HUES64 (cell line): ENCODE measurements at regions not wholly inside any gene's neighbourhood (a gene's known extent, or its start where the extent isn't known, plus 50 kb on each side); places are given as distances from the start of the nearest gene placed in this dataset.
"Not testable (repeated sequence)": the region's sequence is repeated elsewhere in the genome, so short reads cannot be mapped to it uniquely, and the experiment has no call there.

Experiments used
- H3K27ac ChIP-seq: 2 replicates; pipeline ENCODE4 v1.7.0; 2013; ENCODE audit warnings: low read depth, low read length, inconsistent platforms
- H3K27me3 ChIP-seq: 2 replicates; pipeline ENCODE4 v1.6.1; 2013; ENCODE audit warnings: mild to moderate bottlenecking, low read length; ENCODE audit not compliant: insufficient read depth
- H3K36me3 ChIP-seq: 2 replicates; pipeline ENCODE4 v1.6.1; 2013; ENCODE audit warnings: mild to moderate bottlenecking, low read length; ENCODE audit not compliant: insufficient read depth
- H3K4me1 ChIP-seq: 2 replicates; pipeline ENCODE4 v1.6.1; 2013; ENCODE audit warnings: mild to moderate bottlenecking, low read length, moderate library complexity; ENCODE audit not compliant: insufficient read depth
- H3K4me3 ChIP-seq: 2 replicates; pipeline ENCODE4 v1.5.1; 2013; ENCODE audit warnings: mild to moderate bottlenecking, low read length, moderate library complexity
- H3K9ac ChIP-seq: 2 replicates; pipeline ENCODE4 v1.6.1; 2013; ENCODE audit warnings: mild to moderate bottlenecking, low read depth, low read length
- H3K9me3 ChIP-seq: 2 replicates; pipeline ENCODE4 v1.6.1; 2013; ENCODE audit warnings: low read depth, low read length; ENCODE audit not compliant: insufficient read depth
- WGBS: fragments of 150-250, 120-280 bp; methylation state at CpG from one replicate; pipeline ENCODE4 v1.1.7; 2013; ENCODE audit warnings: missing lambda C conversion rate; 5-methylcytosine and 5-hydroxymethylcytosine counted together

DNA sequence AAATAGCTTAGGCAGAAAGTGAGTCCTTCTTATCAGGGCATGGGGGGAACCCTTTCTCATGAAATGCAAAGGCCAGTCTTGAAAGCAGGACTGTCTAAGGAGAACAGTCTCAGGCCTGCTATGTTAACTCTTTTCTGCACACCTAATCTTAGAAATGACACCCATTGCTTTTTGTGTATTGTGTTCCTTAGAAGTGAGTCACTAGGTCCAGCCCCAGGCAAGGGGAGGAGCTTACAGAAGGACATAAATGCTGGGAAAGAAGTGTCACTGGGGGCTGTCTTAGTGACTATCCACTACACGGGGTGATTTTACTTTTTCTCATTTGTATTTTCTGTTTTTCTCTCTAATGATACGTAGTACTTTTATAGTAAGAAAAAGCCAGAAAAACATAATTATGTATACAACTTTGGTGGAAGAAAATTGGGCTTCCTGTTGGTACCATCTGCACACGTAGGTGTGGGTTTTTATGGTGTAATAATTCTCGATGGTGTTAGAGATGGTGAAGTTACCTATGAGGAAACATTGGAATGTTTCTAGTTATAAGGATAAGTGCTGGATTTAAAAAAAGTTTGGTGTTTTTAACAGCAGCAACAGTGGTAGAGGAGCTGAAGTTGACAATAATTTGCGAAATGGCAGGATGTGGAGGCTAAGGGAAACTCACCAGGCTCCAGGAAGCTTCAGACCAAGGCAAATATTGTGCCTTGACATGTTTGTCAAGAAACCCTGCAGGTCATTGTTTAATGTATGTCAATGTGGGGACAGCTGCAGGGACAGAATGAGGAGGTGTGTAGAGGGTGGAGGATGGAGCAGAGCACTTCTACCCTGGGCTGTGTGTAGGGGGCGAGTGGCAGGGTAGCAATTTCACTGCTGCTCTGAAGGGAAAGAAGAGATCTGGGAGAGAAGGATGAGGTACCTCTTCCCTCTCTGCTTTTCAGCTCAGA lies 214.9 kb downstream of the KTN1 start:
- no peaks in the 10 kb centered on the region for H3K27me3 ChIP-seq
- no peak overlapping the region for H3K4me3 ChIP-seq
- WGBS: 75% methylated on average over 6 of the region's 6 CpGs
- H3K9me3 ChIP-seq: no peaks in the 10 kb centered on the region
- H3K4me1 ChIP-seq: peaks cover 31% of the 10 kb centered on the region
- no peak overlapping the region for H3K27ac ChIP-seq
- no peaks in the 10 kb centered on the region for H3K36me3 ChIP-seq
- no peak overlapping the region for H3K9ac ChIP-seq

DNA sequence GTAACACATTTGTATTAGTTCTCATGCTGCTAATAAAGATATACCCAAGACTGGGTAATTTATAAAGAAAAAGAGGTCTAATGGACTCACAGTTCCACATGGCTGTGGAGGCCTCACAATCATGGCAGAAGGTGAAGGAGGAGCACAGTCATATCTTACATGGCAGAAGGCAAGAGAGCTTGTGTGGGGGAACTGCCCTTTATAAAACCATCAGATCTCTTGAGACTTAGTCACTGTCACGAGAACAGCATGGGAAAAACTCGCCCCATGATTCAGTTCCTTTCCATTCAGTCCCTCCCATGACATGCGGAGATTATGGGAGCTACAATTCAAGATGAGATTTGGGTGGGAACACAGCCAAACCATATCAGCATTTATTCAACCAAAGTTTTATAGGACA lies 216.5 kb downstream of the KTN1 start:
- not testable (repeated sequence) for H3K9me3 ChIP-seq, H3K36me3 ChIP-seq, H3K4me3 ChIP-seq, H3K9ac ChIP-seq, H3K27ac ChIP-seq, H3K27me3 ChIP-seq
- peaks cover 40% of the 10 kb centered on the region for H3K4me1 ChIP-seq
- 94% methylated on average over 3 of the region's 3 CpGs for WGBS

DNA sequence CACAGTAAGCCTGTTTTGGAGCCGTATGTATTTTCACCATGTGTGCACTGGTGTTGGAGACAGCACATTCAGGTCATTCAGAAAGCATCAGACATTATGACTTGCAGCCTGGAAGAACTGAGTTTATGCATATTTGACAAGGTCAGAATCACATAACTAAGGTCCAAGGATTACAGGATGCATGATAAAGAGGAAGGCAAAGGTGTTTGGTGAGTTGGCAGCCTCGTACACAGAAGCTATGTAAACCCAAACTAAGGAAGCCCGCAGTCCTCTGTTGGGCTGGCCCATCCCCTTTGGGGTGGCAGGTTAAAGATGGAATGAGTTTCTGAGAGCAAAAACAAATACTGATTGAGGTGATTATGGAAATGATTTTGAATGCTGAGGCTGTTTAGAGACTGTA lies 218.4 kb downstream of the KTN1 start:
- WGBS: 88% methylated on average over 3 of the region's 3 CpGs

DNA sequence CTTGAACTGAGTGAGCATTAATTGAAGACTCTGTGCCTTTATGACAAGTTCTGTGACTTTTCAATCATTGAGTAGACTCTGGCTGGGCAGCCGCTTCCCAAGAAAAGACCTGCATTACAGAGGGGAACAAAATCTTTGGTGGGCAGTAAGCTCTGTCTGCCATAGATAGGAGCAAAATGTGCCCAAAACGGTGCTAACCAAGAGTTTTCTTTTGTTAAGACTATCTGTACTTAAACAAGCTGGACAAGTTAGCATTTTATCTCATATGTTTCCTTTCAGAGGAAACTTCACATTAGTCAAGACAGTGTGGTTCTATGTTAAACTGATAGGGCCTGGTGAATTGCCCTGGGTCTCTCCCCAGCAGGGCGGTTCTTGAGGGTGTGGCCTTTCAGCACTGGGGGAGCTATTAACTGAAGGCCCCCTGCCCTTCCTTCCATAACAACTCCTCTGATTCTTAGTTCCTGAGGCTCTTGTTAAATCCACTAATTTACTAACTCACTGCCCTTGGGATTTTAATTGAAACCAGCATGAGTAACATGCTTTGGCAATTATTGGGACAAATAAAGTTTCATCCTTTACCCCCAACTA lies 219.6 kb downstream of the KTN1 start:
- WGBS: 54% methylated on average over 3 of the region's 3 CpGs
- no peaks in the 10 kb centered on the region; the same call in 1 of the 2 replicates for H3K36me3 ChIP-seq
- H3K27ac ChIP-seq: peak overlapping the region; percentile 69; the same call in 1 of the 2 replicates
- H3K4me3 ChIP-seq: no peak overlapping the region
- no peak overlapping the region for H3K9ac ChIP-seq
- H3K9me3 ChIP-seq: peaks cover 6% of the 10 kb centered on the region; the same call in 1 of the 2 replicates
- no peaks in the 10 kb centered on the region for H3K27me3 ChIP-seq
- peaks cover 40% of the 10 kb centered on the region for H3K4me1 ChIP-seq

More for the DNA sequence above, 218.4 kb downstream of the KTN1 start:
- H3K27me3 ChIP-seq: no peaks in the 10 kb centered on the region
- H3K36me3 ChIP-seq: no peaks in the 10 kb centered on the region; the same call in 1 of the 2 replicates
- H3K27ac ChIP-seq: no peak overlapping the region
- H3K4me1 ChIP-seq: peaks cover 40% of the 10 kb centered on the region
- H3K4me3 ChIP-seq: no peak overlapping the region
- H3K9me3 ChIP-seq: peaks cover 6% of the 10 kb centered on the region; the same call in 1 of the 2 replicates
- no peak overlapping the region for H3K9ac ChIP-seq

DNA sequence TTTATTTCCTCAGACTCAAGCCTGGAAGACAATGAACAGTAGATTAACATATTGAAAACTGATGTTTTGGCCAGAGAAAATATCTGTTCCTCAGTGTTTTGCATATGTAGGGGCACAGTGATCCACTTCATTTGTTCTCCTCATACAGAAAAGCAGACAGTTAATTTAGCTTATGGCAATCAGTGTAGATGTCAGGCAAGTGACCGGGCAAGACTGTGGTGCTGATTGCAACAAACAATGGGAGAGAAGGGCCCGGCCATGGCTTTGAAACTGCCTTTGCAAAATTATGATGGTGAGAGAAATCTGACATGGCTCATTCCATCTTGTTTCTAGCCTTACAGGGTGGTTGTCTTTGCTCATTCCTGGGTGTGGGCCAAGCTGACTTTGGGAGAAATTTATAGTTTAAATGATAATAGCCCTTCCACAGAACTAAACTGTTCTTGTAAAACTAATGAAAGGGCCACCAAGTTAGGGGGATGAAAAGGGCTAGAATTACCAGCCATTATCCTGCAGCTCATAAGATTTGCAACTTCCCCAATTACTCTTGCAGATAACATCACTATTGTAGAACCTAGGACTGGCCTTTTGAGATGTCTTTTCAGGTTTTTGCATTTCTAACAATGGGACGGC lies 220.3 kb downstream of the KTN1 start:
- no peak overlapping the region for H3K9ac ChIP-seq
- peaks cover 40% of the 10 kb centered on the region for H3K4me1 ChIP-seq
- peaks cover 6% of the 10 kb centered on the region; the same call in 1 of the 2 replicates for H3K9me3 ChIP-seq
- WGBS: 48% methylated on average over 3 of the region's 3 CpGs
- H3K4me3 ChIP-seq: no peak overlapping the region
- peak overlapping the region; percentile 69; the same call in 1 of the 2 replicates for H3K27ac ChIP-seq
- no peaks in the 10 kb centered on the region for H3K27me3 ChIP-seq
- H3K36me3 ChIP-seq: no peaks in the 10 kb centered on the region; the same call in 1 of the 2 replicates

DNA sequence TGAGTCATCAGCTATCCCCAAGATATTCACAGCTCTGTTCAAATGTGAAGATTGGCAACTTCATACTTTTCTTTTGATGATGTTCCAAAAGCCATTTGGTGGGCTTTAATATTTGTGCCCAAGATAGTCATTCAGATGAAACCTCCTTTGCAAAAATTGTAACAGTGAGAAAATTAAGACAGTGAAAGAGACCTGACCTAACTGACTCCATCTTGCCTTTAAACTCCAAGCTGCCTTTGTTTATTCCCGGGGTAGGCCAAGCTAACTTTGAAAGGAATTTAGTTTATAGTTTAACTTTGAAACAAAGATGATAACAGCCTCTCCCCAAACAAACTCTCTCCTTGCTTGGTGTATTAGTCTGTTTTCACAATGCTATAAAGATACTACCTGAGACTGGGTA lies 221.1 kb downstream of the KTN1 start:
- Histone ChIP-seq H3K4me3 (no peak overlapping the region), H3K9ac (no peak overlapping the region), H3K36me3 (no peaks in the 10 kb centered on the region; the same call in 1 of the 2 replicates), H3K27me3 (no peaks in the 10 kb centered on the region), H3K27ac (peak overlapping the region; percentile 46; the same call in 1 of the 2 replicates), H3K9me3 (peaks cover 6% of the 10 kb centered on the region; the same call in 1 of the 2 replicates), H3K4me1 (peaks cover 36% of the 10 kb centered on the region)
- no CpG with 5 or more reads among the region's 1 CpG for WGBS

DNA sequence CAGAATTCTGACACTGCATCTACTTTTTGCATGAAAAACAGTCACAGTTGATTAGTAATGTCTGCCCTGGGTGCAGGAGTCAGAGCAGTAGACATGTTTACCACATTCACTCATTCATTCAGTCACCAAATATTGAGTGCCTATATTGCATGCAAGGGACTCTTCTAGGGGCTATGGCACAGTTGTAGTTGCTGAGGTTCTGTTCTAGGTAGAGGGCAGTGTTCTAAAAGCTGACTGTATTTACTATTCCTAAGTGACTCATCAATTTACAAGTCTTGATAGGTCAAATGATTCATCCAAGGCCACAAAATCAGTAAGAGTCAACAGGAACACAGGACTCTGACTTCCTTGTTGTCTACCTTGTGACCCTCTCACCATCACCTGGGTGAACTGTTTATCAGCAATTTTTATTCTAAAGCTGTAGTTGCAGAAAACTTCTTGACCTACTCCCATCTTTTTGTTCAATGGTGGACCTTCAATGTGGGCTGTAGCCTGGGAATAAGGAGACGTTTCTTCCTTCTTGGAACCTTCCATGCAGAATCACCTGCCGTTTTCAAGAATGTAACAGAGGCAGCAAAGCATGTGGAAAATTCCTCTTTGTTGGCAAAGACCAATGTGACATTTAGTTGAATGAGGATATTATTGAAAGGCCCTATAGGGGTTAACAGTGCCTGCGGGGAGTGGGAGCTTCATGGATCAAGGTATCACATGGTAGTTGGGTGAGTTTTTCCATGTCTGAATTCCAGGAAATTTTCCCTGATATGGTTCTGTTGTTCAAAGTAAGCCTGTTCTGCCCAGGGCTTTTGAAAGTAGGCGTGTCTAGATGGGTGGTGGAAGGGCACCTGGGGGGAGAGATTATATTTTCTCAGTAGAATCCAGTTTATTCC lies 223.2 kb downstream of the KTN1 start:
- H3K27me3 ChIP-seq: no peaks in the 10 kb centered on the region
- 91% methylated on average over 4 of the region's 4 CpGs for WGBS

GRCh38 chr14:55803873-55804553 lies 224.0 kb downstream of the KTN1 start:
- WGBS: 95% methylated on average over 4 of the region's 5 CpGs
- Histone ChIP-seq H3K27ac (no peak overlapping the region), H3K4me1 (peaks cover 18% of the 10 kb centered on the region), H3K36me3 (no peaks in the 10 kb centered on the region; the same call in 1 of the 2 replicates), H3K9ac (no peak overlapping the region), H3K4me3 (no peak overlapping the region), H3K9me3 (peaks cover 6% of the 10 kb centered on the region; the same call in 1 of the 2 replicates), H3K27me3 (no peaks in the 10 kb centered on the region)

More for the DNA sequence above, 223.2 kb downstream of the KTN1 start:
- H3K9me3 ChIP-seq: peaks cover 6% of the 10 kb centered on the region; the same call in 1 of the 2 replicates
- H3K27ac ChIP-seq: no peak overlapping the region
- H3K9ac ChIP-seq: no peak overlapping the region
- H3K4me1 ChIP-seq: peaks cover 22% of the 10 kb centered on the region
- no peaks in the 10 kb centered on the region; the same call in 1 of the 2 replicates for H3K36me3 ChIP-seq
- H3K4me3 ChIP-seq: no peak overlapping the region

GRCh38 chr14:55805250-55805649 lies 225.2 kb downstream of the KTN1 start:
- Histone ChIP-seq H3K4me3 (no peak overlapping the region), H3K4me1 (peaks cover 5% of the 10 kb centered on the region), H3K36me3 (no peaks in the 10 kb centered on the region; the same call in 1 of the 2 replicates), H3K27me3 (no peaks in the 10 kb centered on the region), H3K9me3 (peaks cover 6% of the 10 kb centered on the region; the same call in 1 of the 2 replicates), H3K9ac (no peak overlapping the region), H3K27ac (no peak overlapping the region)
- 87% methylated on average over 3 of the region's 3 CpGs for whole genome bisulfite sequencing
